ENCODE measurements at regions not wholly inside any gene's neighbourhood (a gene's known extent, or its start where the extent isn't known, plus 50 kb on each side); places are given as distances from the start of the nearest gene placed in this dataset.

DNA sequence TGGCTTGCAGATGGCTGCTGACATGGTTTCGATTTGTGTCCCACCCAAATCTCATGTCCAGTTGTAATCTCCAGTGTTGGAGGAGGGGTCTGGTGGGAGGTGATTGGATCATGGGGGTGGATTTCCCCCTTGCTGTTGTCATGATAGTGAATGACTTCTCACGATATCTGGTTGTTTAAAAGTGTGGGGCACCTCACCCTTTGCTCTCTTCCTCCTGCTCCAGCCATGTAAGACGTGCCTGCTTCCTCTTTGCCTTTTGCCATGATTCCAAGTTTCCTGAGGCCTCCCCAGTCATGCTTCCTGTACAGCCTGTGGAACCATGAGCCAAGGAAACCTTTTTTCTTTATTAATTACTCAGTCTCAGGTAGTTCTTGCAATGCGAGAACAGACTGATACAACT, 77.6 kb upstream of the FUCA2 start (continued):
- no peak for TF ChIP-seq USF2 (IDR thresholded peaks at IDR 0.05; ENCODE audit: low read length)

Data from H1 (cell line).